Transverse colon (tissue), 4 donors: ENCODE measurements at regions not wholly inside any gene's neighbourhood (a gene's known extent, or its start where the extent isn't known, plus 50 kb on each side); places are given as distances from the start of the nearest gene placed in this dataset.

Experiments
- DNase-seq: peaks from one replicate; pipeline ENCODE4 v3.0.0-alpha.2; 2019
- H3K27ac ChIP-seq, 4 donors: fragments of 200-600 bp; sonication (generic); 2 replicates each; pipeline ENCODE4 v1.5.1; 2016 to 2018; ENCODE audit warnings: inconsistent platforms in 4 of 4
- H3K27me3 ChIP-seq: fragments of 200-600 bp; sonication (generic); 2 replicates; pipeline ENCODE4 v1.5.1; 2017; ENCODE audit warnings: inconsistent platforms
- H3K36me3 ChIP-seq, 4 donors: fragments of 200-600 bp; sonication (generic); 2 replicates each; pipeline ENCODE4 v1.5.1; 2017 to 2019; ENCODE audit warnings: inconsistent platforms in 4 of 4
- H3K4me1 ChIP-seq, 4 donors: fragments of 200-600 bp; sonication (generic); 2 replicates each; pipeline ENCODE4 v1.5.1; 2017 to 2020; ENCODE audit warnings: inconsistent platforms in 4 of 4
- H3K4me3 ChIP-seq, 4 donors: fragments of 200-600 bp; sonication (generic); 1 replicate in 1 of 4; 2 replicates in 3 of 4; pipeline versions ENCODE4 v1.5.1 to v1.6.1; 2017 to 2019; ENCODE audit warnings: inconsistent platforms in 4 of 4
- H3K9me3 ChIP-seq, 2 donors: fragments of 200-600 bp; sonication (generic); 2 replicates each; pipeline ENCODE4 v1.5.1; 2017 to 2019; ENCODE audit warnings: inconsistent platforms in 2 of 2
- EP300 ChIP-seq: sonication (generic); formaldehyde crosslinking; IDR thresholded peaks from one replicate; pipeline ENCODE4 v1.6.1; 2017; ENCODE audit warnings: antibody characterized with exemption, low read depth
- POLR2A ChIP-seq: fragments of 450-650 bp; IDR thresholded peaks from one replicate; pipeline ENCODE4 v1.6.1; 2016; ENCODE audit warnings: antibody characterized with exemption, mild to moderate bottlenecking, moderate library complexity
- POLR2AphosphoS5 ChIP-seq, 3 donors: sonication (generic); formaldehyde crosslinking; IDR thresholded peaks; one replicate each; pipeline ENCODE4 v1.6.1; 2016; ENCODE audit warnings: antibody characterized with exemption in 3 of 3
- WGBS, 2 donors: methylation state at CpG; one replicate each; pipeline ENCODE4 v1.1.5; 2018; ENCODE audit warnings: low coverage in 1 of 2; 5-methylcytosine and 5-hydroxymethylcytosine counted together
- in situ Hi-C, 4 donors: fragments of 200-750 bp; cut with MboI; loops; one replicate each; pipeline versions ENCODE4 v1.15.0 to v1.15.1; 2017; ENCODE audit warnings: low sequenced_read_pairs in 3 of 4, low pct_ligation_motif_present in 1 of 4, low pct_unique_long_range_greater_than_20kb in 1 of 4
- intact Hi-C: fragments of 100-400 bp; cut with DNase I; formaldehyde crosslinking; loops from one replicate; pipeline ENCODE4 v1.15.1; 2023; ENCODE audit warnings: low total_unique reads
- TF ChIP-seq, protein P1 (sequence below), 5 experiments: fragments of 200-600 bp in 3 of 5; fragments of 450-650 bp in 2 of 5; sonication (generic) in 3 of 5; IDR thresholded peaks; 1 replicate in 2 of 5; 2 replicates in 3 of 5; pipeline ENCODE4 v1.5.1; 2016 to 2017; ENCODE audit warnings: antibody characterized with exemption in 5 of 5, inconsistent platforms in 3 of 5, mild to moderate bottlenecking in 2 of 5, moderate library complexity in 1 of 5

GRCh38 chr12:58295268-58295667 is 353.9 kb downstream of the ATP23 start:
- no peaks in the 10 kb centered on the region for H3K36me3 ChIP-seq
- in situ Hi-C loops: no loop called here
- no peaks in the 10 kb centered on the region for H3K4me1 ChIP-seq
- DNase-seq: no peak
- no peaks in the 10 kb centered on the region for H3K9me3 ChIP-seq
- 72 to 100% methylated on average over 1 of the region's 1 CpG for WGBS, 2 donors
- no peak overlapping the region for H3K27ac ChIP-seq
- H3K4me3 ChIP-seq: no peak overlapping the region
- no peak for TF ChIP-seq EP300
- TF ChIP-seq POLR2AphosphoS5 (IDR thresholded peaks at IDR 0.05): no peak
- H3K27me3 ChIP-seq: no peaks in the 10 kb centered on the region
- intact Hi-C loops: no loop called here

- intact Hi-C loops: no loop called here
- H3K4me3 ChIP-seq: no peak overlapping the region
- no peaks in the 10 kb centered on the region for H3K36me3 ChIP-seq
- 69 to 73% methylated on average over 3 to 4 of the region's 4 CpGs for WGBS, 2 donors
- DNase-seq: no peak
- in situ Hi-C loops: no loop called here
- TF ChIP-seq EP300 (no peak), POLR2AphosphoS5 (IDR thresholded peaks at IDR 0.05) (no peak), POLR2A (no peak)
- TF ChIP-seq, protein P1, sequence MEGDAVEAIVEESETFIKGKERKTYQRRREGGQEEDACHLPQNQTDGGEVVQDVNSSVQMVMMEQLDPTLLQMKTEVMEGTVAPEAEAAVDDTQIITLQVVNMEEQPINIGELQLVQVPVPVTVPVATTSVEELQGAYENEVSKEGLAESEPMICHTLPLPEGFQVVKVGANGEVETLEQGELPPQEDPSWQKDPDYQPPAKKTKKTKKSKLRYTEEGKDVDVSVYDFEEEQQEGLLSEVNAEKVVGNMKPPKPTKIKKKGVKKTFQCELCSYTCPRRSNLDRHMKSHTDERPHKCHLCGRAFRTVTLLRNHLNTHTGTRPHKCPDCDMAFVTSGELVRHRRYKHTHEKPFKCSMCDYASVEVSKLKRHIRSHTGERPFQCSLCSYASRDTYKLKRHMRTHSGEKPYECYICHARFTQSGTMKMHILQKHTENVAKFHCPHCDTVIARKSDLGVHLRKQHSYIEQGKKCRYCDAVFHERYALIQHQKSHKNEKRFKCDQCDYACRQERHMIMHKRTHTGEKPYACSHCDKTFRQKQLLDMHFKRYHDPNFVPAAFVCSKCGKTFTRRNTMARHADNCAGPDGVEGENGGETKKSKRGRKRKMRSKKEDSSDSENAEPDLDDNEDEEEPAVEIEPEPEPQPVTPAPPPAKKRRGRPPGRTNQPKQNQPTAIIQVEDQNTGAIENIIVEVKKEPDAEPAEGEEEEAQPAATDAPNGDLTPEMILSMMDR (IDR thresholded peaks at IDR 0.05): no peak
- no peaks in the 10 kb centered on the region for H3K27me3 ChIP-seq
- H3K27ac ChIP-seq: no peak overlapping the region
- no peaks in the 10 kb centered on the region for H3K9me3 ChIP-seq
- peaks cover 0 to under 1% (median 0%) of the 10 kb centered on the region in 4 donors for H3K4me1 ChIP-seq
These were observed 355.5 kb downstream of the ATP23 start for GRCh38 chr12:58296863-58297262.

- H3K9me3 ChIP-seq: no peaks in the 10 kb centered on the region
- in situ Hi-C loops: no loop called here
- WGBS, 2 donors: 75 to 88% methylated on average over 3 to 5 of the region's 5 CpGs
These were observed 357.4 kb downstream of the ATP23 start for GRCh38 chr12:58298803-58299202.

GRCh38 chr12:58299371-58299770 is 358.0 kb downstream of the ATP23 start:
- no peak overlapping the region for H3K4me3 ChIP-seq
- DNase-seq: no peak
- no peaks in the 10 kb centered on the region for H3K27me3 ChIP-seq
- no peak overlapping the region for H3K27ac ChIP-seq
- intact Hi-C loops: no loop called here
- no peaks in the 10 kb centered on the region for H3K9me3 ChIP-seq
- TF ChIP-seq POLR2A (no peak), POLR2AphosphoS5 (IDR thresholded peaks at IDR 0.05) (no peak), EP300 (no peak)
- TF ChIP-seq, protein P1 (IDR thresholded peaks at IDR 0.05): no peak
- in situ Hi-C loops: no loop called here
- no peaks in the 10 kb centered on the region for H3K36me3 ChIP-seq
- H3K4me1 ChIP-seq: peaks cover 0 to 15% (median 5%) of the 10 kb centered on the region in 4 donors

More at GRCh38 chr12:58298803-58299202, 357.4 kb downstream of the ATP23 start:
- TF ChIP-seq POLR2A: no peak
- TF ChIP-seq POLR2AphosphoS5 (IDR thresholded peaks at IDR 0.05): no peak
- TF ChIP-seq, protein P1 (IDR thresholded peaks at IDR 0.05): no peak
- TF ChIP-seq EP300: no peak
- Histone ChIP-seq H3K27ac (no peak overlapping the region), H3K4me3 (no peak overlapping the region), H3K4me1 (peaks cover 0 to 15% (median 5%) of the 10 kb centered on the region in 4 donors), H3K36me3 (no peaks in the 10 kb centered on the region), H3K27me3 (no peaks in the 10 kb centered on the region)
- no peak for DNase-seq
- intact Hi-C loops: no loop called here

DNA sequence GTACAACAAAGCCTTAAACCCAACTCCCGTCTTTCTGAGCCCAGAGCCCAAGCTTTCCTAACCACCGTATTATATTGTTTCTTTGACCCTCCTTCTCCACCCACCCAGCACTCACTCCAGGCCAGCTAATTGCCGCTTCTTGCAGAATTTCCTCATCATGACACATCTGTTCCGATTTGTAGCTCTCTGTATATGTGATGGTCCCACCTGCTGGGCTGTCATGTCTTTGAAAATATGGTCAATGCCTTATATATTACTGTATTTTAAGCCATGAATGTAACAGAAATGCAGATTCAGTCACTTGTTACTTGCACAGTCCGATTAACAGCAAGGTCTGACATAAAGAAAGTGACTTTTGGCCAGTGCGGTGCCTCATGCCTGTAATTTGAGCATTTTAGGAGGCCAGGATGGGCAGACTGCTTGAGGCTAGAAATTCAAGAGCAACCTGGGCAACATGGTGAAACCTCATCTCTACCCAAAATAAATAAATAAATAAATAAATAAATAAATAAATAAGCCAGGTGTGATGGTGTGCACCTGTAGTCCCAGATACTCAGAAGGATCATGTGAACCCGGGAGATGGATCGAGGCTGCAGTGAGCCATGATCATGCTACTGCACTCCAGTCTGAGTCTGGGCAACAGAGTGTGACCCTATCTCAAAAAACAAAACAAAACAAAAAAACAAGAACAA is 359.8 kb downstream of the ATP23 start:
- Histone ChIP-seq H3K9me3 (no peaks in the 10 kb centered on the region), H3K27me3 (no peaks in the 10 kb centered on the region), H3K36me3 (no peaks in the 10 kb centered on the region), H3K4me3 (no peak overlapping the region), H3K4me1 (peaks cover 0 to 15% (median 5%) of the 10 kb centered on the region in 4 donors), H3K27ac (no peak overlapping the region)
- TF ChIP-seq EP300 (no peak), POLR2A (no peak), POLR2AphosphoS5 (IDR thresholded peaks at IDR 0.05) (no peak)
- TF ChIP-seq, protein P1 (IDR thresholded peaks at IDR 0.05): no peak
- WGBS, 2 donors: 87 to 91% methylated on average over 8 of the region's 8 CpGs
- DNase-seq: no peak
- intact Hi-C loops: no loop called here
- in situ Hi-C loops: loop anchor here in 1 of 4 donors (25.0 kb wide), 1 partner anchor 314 kb away; no protein-coding TSS in a partner anchor
